GM10248 (cell line): ENCODE measurements at regions not wholly inside any gene's neighbourhood (a gene's known extent, or its start where the extent isn't known, plus 50 kb on each side); places are given as distances from the start of the nearest gene placed in this dataset.

Experiments used
- CTCF ChIA-PET: fragments of 300-600 bp; sonication (Branson Sonifier 250); formaldehyde crosslinking; extraction: SDS; loops from one replicate; lab custom pipeline; 2021; ENCODE audit warnings: antibody characterized with exemption; lab: Yijun Ruan, JAX
- POLR2A ChIA-PET: fragments of 350-650 bp; sonication (Branson Sonifier 250); formaldehyde crosslinking; extraction: SDS; loops from one replicate; lab custom pipeline; 2020; ENCODE audit warnings: antibody characterized with exemption; lab: Yijun Ruan, JAX
- DNase-seq: peaks from one replicate; pipeline ENCODE4 v3.0.0; 2012; ENCODE audit errors: extremely low spot score
- CTCF ChIP-seq: IDR thresholded peaks from 2 replicates; pipeline ENCODE4 v1.5.1; 2012; ENCODE audit warnings: mild to moderate bottlenecking, low read depth; ENCODE audit errors: extremely low read depth, missing control alignments, control extremely low read depth

- ChIA-PET CTCF (no interaction called here), POLR2A (no interaction called here)
- peak; percentile 6 for DNase-seq
- no peak for TF ChIP-seq CTCF
These were observed 501.9 kb downstream of the BRD1 start for GRCh38 chr22:49325531-49326395.

GRCh38 chr22:49324527-49325491 lies 502.9 kb downstream of the BRD1 start:
- no peak for TF ChIP-seq CTCF
- CTCF ChIA-PET = no interaction called here
- POLR2A ChIA-PET = no interaction called here
- peak; percentile 10 for DNase-seq

- POLR2A ChIA-PET = no interaction called here
- CTCF ChIA-PET = interaction anchor here (1.0 kb wide), 1 partner anchor 19 kb away, joined by 3 read pairs; no protein-coding TSS in a partner anchor
These were observed 503.8 kb downstream of the BRD1 start for GRCh38 chr22:49323751-49324415.

GRCh38 chr22:49322861-49323622 lies 504.6 kb downstream of the BRD1 start:
- ChIA-PET CTCF (interaction anchor here (1.0 to 1.2 kb wide), 2 partner anchors 18 kb away, joined by 3 read pairs; no protein-coding TSS in a partner anchor), POLR2A (no interaction called here)
- TF ChIP-seq CTCF = no peak
- peak; percentile 4 for DNase-seq

More at GRCh38 chr22:49323751-49324415, 503.8 kb downstream of the BRD1 start:
- no peak for TF ChIP-seq CTCF
- DNase-seq = peak; percentile 10

- POLR2A ChIA-PET = no interaction called here
- no peak for DNase-seq
- CTCF ChIA-PET = interaction anchor here (1.2 kb wide), 1 partner anchor 17 kb away, joined by 3 read pairs; no protein-coding TSS in a partner anchor
- TF ChIP-seq CTCF = no peak
These were observed 505.4 kb downstream of the BRD1 start for GRCh38 chr22:49322231-49322630.
